CD1c-positive myeloid dendritic cell (primary cell): ENCODE measurements at regions not wholly inside any gene's neighbourhood (a gene's known extent, or its start where the extent isn't known, plus 50 kb on each side); places are given as distances from the start of the nearest gene placed in this dataset.

ENCODE experiments used
- DNase-seq: peaks from one replicate; pipeline ENCODE4 v3.0.0-alpha.2; 2016; ENCODE audit errors: extremely low spot score

DNA sequence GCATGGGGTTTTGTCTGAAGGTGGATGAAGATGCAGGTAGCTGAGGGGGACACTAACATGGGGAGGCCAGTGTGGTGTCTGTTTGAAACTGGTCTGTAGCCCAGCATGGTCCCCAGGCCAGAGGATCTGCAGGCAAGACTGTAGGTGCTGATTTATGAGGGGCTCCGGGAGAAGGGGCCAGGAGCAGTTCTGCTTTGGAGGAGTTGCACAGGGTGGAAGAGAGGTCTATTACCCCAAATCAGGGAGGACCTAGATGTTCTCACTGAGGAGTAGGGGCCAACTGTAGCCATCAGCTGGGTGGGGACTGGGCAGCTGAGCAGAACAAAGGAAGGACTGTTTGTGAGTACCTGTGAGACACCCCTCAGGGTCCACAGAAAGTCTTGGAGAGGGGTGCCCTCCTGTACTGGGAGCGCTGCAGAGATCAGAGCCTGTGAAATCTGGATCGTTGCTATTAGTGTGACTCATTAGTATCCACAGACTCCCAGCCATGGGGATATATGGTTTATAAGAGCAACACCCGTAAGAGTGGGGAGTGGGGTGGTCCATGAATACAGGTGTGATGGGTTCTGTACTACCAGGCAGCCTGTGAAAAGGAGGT is 64.3 kb upstream of the IRF2BP2 start:
- DNase-seq: no peak

- DNase-seq: no peak
These were observed 62.6 kb upstream of the IRF2BP2 start for GRCh38 chr1:234672349-234673135.

GRCh38 chr1:234670967-234671626 is 61.1 kb upstream of the IRF2BP2 start:
- no peak for DNase-seq

GRCh38 chr1:234669499-234669898 is 59.5 kb upstream of the IRF2BP2 start:
- DNase-seq: no peak

DNA sequence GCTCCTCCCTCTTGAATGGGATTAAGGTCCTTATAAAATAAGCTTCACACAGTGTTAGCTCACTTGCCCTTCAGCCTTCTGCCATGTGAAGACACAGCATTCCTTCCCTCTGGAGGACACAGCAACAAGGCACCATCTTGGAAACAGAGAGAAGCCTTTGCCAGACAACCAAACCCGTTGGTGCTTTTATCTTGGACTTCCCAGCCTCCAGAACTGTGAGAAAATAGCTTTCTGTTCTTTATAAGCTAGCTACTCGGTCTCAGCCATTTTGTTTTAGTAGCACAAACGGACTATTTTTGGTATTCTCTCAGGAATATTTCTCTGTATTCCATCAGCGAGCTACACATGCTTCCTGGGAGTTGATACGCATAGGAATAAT is 58.6 kb upstream of the IRF2BP2 start:
- no peak for DNase-seq

- no peak for DNase-seq
These were observed 57.9 kb upstream of the IRF2BP2 start for GRCh38 chr1:234667600-234668576.

DNA sequence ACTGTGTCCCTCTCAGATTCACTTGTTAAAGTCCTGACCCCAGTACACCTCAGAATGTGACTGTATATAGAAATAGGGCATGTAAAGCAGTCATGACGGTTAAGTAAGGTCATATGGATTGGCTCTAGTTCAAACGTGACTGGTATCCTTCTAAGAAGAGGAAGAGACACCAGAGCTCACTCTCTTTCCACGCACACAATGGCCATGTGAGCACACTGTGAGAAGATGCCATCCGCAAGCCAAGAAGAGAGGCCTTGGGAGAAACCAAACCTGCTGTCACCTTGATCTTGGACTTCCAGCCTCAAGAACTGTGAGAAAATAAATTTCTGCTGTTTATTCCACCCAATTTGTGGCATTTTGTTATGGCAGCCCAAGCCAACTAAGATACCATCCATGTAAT is 56.8 kb upstream of the IRF2BP2 start:
- peak; percentile 74 for DNase-seq

DNA sequence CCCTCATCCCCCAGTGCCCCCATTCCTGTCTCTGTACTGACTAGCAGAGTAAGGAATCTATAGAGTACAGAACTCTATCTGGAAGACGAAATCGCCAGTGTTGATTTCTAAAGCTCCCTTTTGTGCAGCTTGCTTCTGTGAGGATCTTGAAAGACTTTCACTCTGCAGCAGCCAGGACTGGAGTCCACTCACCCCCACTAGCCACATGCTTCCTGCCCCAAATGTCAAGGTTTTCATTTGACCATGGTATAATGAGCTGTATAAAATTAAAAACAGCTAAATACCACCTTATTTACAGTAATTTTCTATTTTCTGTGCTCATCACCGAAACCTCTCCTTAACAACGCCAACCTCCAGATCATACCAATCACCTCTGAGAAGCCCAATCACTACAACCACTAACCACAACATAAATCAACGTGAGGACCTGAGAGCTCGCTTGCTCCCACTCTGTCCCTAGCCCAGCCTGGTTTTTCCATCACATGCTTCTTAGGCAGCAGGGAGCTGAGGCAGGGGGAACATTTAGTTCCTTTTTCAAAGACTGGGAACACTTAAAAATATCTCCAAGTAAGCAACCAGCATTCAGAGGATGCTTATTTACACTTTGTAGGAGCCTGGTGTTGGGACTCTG is 56.1 kb upstream of the IRF2BP2 start:
- DNase-seq: peak; percentile 75

DNA sequence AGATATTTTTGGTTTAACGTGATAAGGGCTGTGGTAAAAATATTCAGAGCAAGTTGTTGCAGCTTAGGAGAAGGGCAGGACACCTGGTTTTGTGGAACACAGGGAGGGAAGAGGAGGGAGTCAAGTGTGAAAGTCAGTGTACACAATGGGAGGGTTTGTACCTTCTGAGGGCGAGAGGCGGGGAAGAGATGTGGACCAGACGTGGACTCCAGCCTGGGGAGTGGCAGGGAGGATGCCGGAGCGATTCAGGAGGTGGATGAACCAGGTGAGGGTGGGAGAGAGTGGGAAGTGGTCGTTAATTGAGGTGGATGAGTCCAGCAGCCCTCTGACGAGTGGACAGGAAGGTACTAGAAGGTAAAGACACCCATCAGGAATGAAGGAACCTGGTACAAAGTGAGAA is 52.2 kb upstream of the IRF2BP2 start:
- DNase-seq: no peak

GRCh38 chr1:234661317-234661928 is 51.4 kb upstream of the IRF2BP2 start:
- no peak for DNase-seq

- no peak for DNase-seq
These were observed 50.7 kb upstream of the IRF2BP2 start for GRCh38 chr1:234660536-234661316.
